Frontal cortex (tissue), 3 donors: ENCODE measurements at regions not wholly inside any gene's neighbourhood (a gene's known extent, or its start where the extent isn't known, plus 50 kb on each side); places are given as distances from the start of the nearest gene placed in this dataset.

Source experiments
- DNase-seq, 2 donors: peaks; one replicate each; pipeline ENCODE4 v3.0.0; 2012; ENCODE audit warnings: low spot score in 2 of 2
- FAIRE-seq: peaks from 2 replicates; lab custom pipeline; 2012; peaks lifted over from hg19 to GRCh38; lab: Jason Lieb, UNC
- donor health status: control.
- donor health status: control.
- donor health status: control.

GRCh38 chr1:96016219-96016618 is 705.4 kb upstream of the PTBP2 start:
- FAIRE-seq (no peak), DNase-seq (no peak)

- no peak for FAIRE-seq
- DNase-seq = no peak
These were observed 701.2 kb upstream of the PTBP2 start for GRCh38 chr1:96020378-96020777.

GRCh38 chr1:96025062-96025461 is 696.5 kb upstream of the PTBP2 start:
- FAIRE-seq = no peak

GRCh38 chr1:96028071-96028470 is 693.5 kb upstream of the PTBP2 start:
- FAIRE-seq (no peak), DNase-seq (no peak)

More at GRCh38 chr1:96025062-96025461, 696.5 kb upstream of the PTBP2 start:
- no peak for DNase-seq

- DNase-seq = no peak
- no peak for FAIRE-seq
These were observed 691.3 kb upstream of the PTBP2 start for GRCh38 chr1:96030312-96030711.

GRCh38 chr1:96034006-96034405 is 687.6 kb upstream of the PTBP2 start:
- no peak for FAIRE-seq
- no peak for DNase-seq

- FAIRE-seq (no peak), DNase-seq (no peak)
These were observed 684.8 kb upstream of the PTBP2 start for GRCh38 chr1:96036763-96037162.

GRCh38 chr1:96038636-96039035 is 682.9 kb upstream of the PTBP2 start:
- no peak for FAIRE-seq
- no peak for DNase-seq

- DNase-seq (no peak), FAIRE-seq (no peak)
These were observed 681.7 kb upstream of the PTBP2 start for GRCh38 chr1:96039910-96040309.

GRCh38 chr1:96041470-96041869 is 680.1 kb upstream of the PTBP2 start:
- DNase-seq (no peak), FAIRE-seq (no peak)

GRCh38 chr1:96048572-96049212 is 672.9 kb upstream of the PTBP2 start:
- DNase-seq (no peak), FAIRE-seq (no peak)

GRCh38 chr1:96049759-96050409 is 671.7 kb upstream of the PTBP2 start:
- DNase-seq (no peak), FAIRE-seq (no peak)

- FAIRE-seq = no peak
- no peak for DNase-seq
These were observed 662.3 kb upstream of the PTBP2 start for GRCh38 chr1:96059276-96059675.

- DNase-seq = no peak
- no peak for FAIRE-seq
These were observed 661.8 kb upstream of the PTBP2 start for GRCh38 chr1:96059736-96060135.

- DNase-seq = no peak
- FAIRE-seq = no peak
These were observed 661.0 kb upstream of the PTBP2 start for GRCh38 chr1:96060621-96061020.

GRCh38 chr1:96072021-96072420 is 649.6 kb upstream of the PTBP2 start:
- DNase-seq = no peak

GRCh38 chr1:96073100-96073499 is 648.5 kb upstream of the PTBP2 start:
- no peak for DNase-seq
- FAIRE-seq = no peak

More at GRCh38 chr1:96072021-96072420, 649.6 kb upstream of the PTBP2 start:
- no peak for FAIRE-seq

GRCh38 chr1:96074422-96074821 is 647.2 kb upstream of the PTBP2 start:
- FAIRE-seq (no peak), DNase-seq (no peak)

- no peak for FAIRE-seq
- no peak for DNase-seq
These were observed 646.6 kb upstream of the PTBP2 start for GRCh38 chr1:96074876-96075577.

GRCh38 chr1:96075704-96076455 is 645.7 kb upstream of the PTBP2 start:
- DNase-seq (no peak), FAIRE-seq (no peak)

GRCh38 chr1:96076589-96076988 is 645.0 kb upstream of the PTBP2 start:
- DNase-seq (no peak), FAIRE-seq (no peak)
